Activated CD8-positive, alpha-beta T cell treated with anti-CD3 and anti-CD28 coated beads for 36 hours (primary cell): ENCODE measurements at regions not wholly inside any gene's neighbourhood (a gene's known extent, or its start where the extent isn't known, plus 50 kb on each side); places are given as distances from the start of the nearest gene placed in this dataset.

Experiments
- ATAC-seq: fragments of 200-7000 bp; cut with Tn5 transposase; one replicate; pipeline ENCODE4 v1.10.0; 2021; ENCODE audit warnings: mild to moderate bottlenecking, moderate library complexity
- CTCF ChIA-PET: fragments of 350-600 bp; sonication (Branson Sonifier 250); formaldehyde crosslinking; loops from one replicate; lab custom pipeline; 2021; ENCODE audit warnings: antibody characterized with exemption; lab: Charles Lee
- POLR2A ChIA-PET: fragments of 350-600 bp; sonication (Branson Sonifier 250); formaldehyde crosslinking; loops from one replicate; lab custom pipeline; 2021; ENCODE audit warnings: antibody characterized with exemption; lab: Charles Lee
- DNase-seq: peaks from one replicate; pipeline ENCODE4 v3.0.0-alpha.2; 2020
- H3K27ac Mint-ChIP-seq: one replicate; pipeline ENCODE4 v1.8.0; 2021; ENCODE audit warnings: mild to moderate bottlenecking, mixed read lengths
- H3K27me3 Mint-ChIP-seq: one replicate; pipeline ENCODE4 v1.8.0; 2021; ENCODE audit warnings: mixed read lengths
- H3K36me3 Mint-ChIP-seq: one replicate; pipeline ENCODE4 v1.8.0; 2021; ENCODE audit warnings: low read depth, mixed read lengths
- H3K4me1 Mint-ChIP-seq: one replicate; pipeline ENCODE4 v1.8.0; 2021; ENCODE audit warnings: low read depth, mixed read lengths
- H3K4me3 Mint-ChIP-seq: one replicate; pipeline ENCODE4 v1.8.0; 2021; ENCODE audit warnings: mild to moderate bottlenecking, moderate library complexity, mixed read lengths
- H3K9me3 Mint-ChIP-seq: one replicate; pipeline ENCODE4 v1.8.0; 2021; ENCODE audit warnings: mixed read lengths
- intact Hi-C: fragments of 100-400 bp; cut with micrococcal nuclease; formaldehyde crosslinking; loops from one replicate; pipeline ENCODE4 v1.10.0; 2022
- TF ChIP-seq, protein P1 (sequence below): fragments of 200-600 bp; IDR thresholded peaks from one replicate; pipeline ENCODE4 v1.8.0; 2022; ENCODE audit warnings: antibody characterized with exemption, mild to moderate bottlenecking

DNA sequence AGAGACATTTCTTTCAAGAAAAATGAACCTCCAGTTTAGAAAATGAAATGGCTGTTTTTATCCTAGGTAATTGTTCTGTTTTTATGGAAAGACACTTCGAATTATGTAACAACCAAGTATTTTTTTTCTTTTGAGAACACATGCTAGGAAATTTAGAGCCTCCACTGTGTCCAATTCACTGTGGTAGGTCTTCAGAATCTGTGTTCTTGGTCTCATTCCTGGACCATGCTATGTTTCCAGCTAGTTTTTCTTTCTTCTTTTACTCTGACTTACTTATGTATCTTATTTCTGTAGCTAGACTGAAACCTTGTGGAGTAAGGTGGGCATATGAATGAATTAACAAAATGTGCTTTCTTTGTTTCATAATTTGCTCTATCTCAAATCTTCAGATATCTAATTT lies 391.7 kb upstream of the KLHL29 start:
- no peaks in the 10 kb centered on the region for H3K9me3 Mint-ChIP-seq
- ChIA-PET CTCF (interaction anchor here (0.6 kb wide), 1 partner anchor 9 kb away, joined by 4 read pairs; no protein-coding TSS in a partner anchor), POLR2A (interaction anchor here (0.7 kb wide), 1 partner anchor 1546 kb away, joined by 3 read pairs; no protein-coding TSS in a partner anchor)
- intact Hi-C loops: no loop called here
- ATAC-seq: no peak
- H3K4me3 Mint-ChIP-seq: no peak overlapping the region
- DNase-seq: no peak
- H3K27me3 Mint-ChIP-seq: no peaks in the 10 kb centered on the region
- no peaks in the 10 kb centered on the region for H3K36me3 Mint-ChIP-seq
- H3K4me1 Mint-ChIP-seq: no peaks in the 10 kb centered on the region
- no peak overlapping the region for H3K27ac Mint-ChIP-seq
- TF ChIP-seq, protein P1, sequence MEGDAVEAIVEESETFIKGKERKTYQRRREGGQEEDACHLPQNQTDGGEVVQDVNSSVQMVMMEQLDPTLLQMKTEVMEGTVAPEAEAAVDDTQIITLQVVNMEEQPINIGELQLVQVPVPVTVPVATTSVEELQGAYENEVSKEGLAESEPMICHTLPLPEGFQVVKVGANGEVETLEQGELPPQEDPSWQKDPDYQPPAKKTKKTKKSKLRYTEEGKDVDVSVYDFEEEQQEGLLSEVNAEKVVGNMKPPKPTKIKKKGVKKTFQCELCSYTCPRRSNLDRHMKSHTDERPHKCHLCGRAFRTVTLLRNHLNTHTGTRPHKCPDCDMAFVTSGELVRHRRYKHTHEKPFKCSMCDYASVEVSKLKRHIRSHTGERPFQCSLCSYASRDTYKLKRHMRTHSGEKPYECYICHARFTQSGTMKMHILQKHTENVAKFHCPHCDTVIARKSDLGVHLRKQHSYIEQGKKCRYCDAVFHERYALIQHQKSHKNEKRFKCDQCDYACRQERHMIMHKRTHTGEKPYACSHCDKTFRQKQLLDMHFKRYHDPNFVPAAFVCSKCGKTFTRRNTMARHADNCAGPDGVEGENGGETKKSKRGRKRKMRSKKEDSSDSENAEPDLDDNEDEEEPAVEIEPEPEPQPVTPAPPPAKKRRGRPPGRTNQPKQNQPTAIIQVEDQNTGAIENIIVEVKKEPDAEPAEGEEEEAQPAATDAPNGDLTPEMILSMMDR: no peak

GRCh38 chr2:22995576-22995975 lies 389.4 kb upstream of the KLHL29 start:
- H3K4me3 Mint-ChIP-seq: no peak overlapping the region
- no peaks in the 10 kb centered on the region for H3K9me3 Mint-ChIP-seq
- ChIA-PET POLR2A (no interaction called here), CTCF (no interaction called here)
- ATAC-seq (no peak), DNase-seq (no peak)
- H3K27me3 Mint-ChIP-seq: no peaks in the 10 kb centered on the region
- TF ChIP-seq, protein P1: no peak
- H3K27ac Mint-ChIP-seq: no peak overlapping the region
- intact Hi-C loops: no loop called here
- H3K36me3 Mint-ChIP-seq: no peaks in the 10 kb centered on the region
- no peaks in the 10 kb centered on the region for H3K4me1 Mint-ChIP-seq

DNA sequence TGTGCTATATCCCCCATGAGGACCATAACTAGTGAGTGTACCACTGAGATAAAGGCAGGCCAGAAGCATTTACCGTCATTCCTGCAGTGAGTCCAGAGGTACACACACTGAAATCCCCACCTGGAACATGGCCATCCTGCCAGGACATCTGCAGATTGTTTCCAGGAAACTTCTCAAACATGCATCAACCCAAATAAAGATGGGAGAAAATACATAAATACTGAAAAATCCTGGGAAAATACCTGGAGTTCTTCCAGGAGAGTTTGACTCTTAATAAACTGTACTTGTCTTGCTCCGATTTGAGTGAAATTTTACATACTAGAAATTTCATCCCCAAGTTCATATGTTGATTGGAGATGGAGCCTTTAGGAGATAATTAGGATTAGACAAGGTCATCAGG lies 388.1 kb upstream of the KLHL29 start:
- Mint-ChIP-seq H3K4me1 (no peaks in the 10 kb centered on the region), H3K36me3 (no peaks in the 10 kb centered on the region), H3K9me3 (no peaks in the 10 kb centered on the region), H3K27me3 (no peaks in the 10 kb centered on the region), H3K27ac (no peak overlapping the region), H3K4me3 (no peak overlapping the region)
- ChIA-PET POLR2A (no interaction called here), CTCF (no interaction called here)
- DNase-seq: no peak
- intact Hi-C loops: no loop called here
- ATAC-seq: no peak
- TF ChIP-seq, protein P1: no peak

DNA sequence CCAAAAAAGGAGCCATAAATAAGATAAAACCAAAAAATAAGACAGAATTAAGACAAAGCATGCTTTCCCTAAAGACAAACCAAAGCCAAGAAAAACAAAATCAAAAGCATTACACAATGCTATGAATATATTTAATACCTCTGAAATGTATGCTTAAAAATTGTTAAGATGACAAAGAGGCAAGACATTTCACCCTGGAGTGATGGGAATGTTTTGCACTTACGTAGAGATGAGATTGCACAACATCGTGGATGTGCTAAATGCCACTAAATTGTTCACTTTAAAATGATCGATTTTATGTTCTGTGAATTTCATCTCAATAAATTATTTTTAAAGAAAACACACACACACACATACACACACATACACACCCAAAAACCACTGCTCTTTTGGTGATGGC lies 386.6 kb upstream of the KLHL29 start:
- TF ChIP-seq, protein P1: no peak
- H3K36me3 Mint-ChIP-seq: no peaks in the 10 kb centered on the region
- H3K27ac Mint-ChIP-seq: no peak overlapping the region
- ATAC-seq: no peak
- H3K27me3 Mint-ChIP-seq: no peaks in the 10 kb centered on the region
- intact Hi-C loops: no loop called here
- H3K9me3 Mint-ChIP-seq: no peaks in the 10 kb centered on the region
- H3K4me3 Mint-ChIP-seq: no peak overlapping the region
- no peak for DNase-seq
- ChIA-PET CTCF (no interaction called here), POLR2A (no interaction called here)
- no peaks in the 10 kb centered on the region for H3K4me1 Mint-ChIP-seq

GRCh38 chr2:22999951-23000350 lies 385.0 kb upstream of the KLHL29 start:
- Mint-ChIP-seq H3K4me3 (no peak overlapping the region), H3K4me1 (no peaks in the 10 kb centered on the region), H3K27ac (no peak overlapping the region), H3K9me3 (no peaks in the 10 kb centered on the region), H3K27me3 (no peaks in the 10 kb centered on the region), H3K36me3 (no peaks in the 10 kb centered on the region)
- no peak for DNase-seq
- intact Hi-C loops: no loop called here
- POLR2A ChIA-PET: no interaction called here
- TF ChIP-seq, protein P1: no peak
- CTCF ChIA-PET: no interaction called here
- ATAC-seq: no peak
